HAP-1 (cell line): ENCODE measurements at regions not wholly inside any gene's neighbourhood (a gene's known extent, or its start where the extent isn't known, plus 50 kb on each side); places are given as distances from the start of the nearest gene placed in this dataset.
"Not testable (repeated sequence)": the region's sequence is repeated elsewhere in the genome, so short reads cannot be mapped to it uniquely, and the experiment has no call there.

Experiments used
- DNase-seq, 2 experiments: peaks; one replicate each; pipeline ENCODE4 v3.0.0-alpha.2; 2016 to 2020; ENCODE audit warnings: low spot score in 2 of 2
- H3K27me3 ChIP-seq: fragments of 250-450 bp; sonication (Bioruptor Pico); 2 replicates; pipeline ENCODE4 v1.5.1; 2020; ENCODE audit warnings: low read depth, mild to moderate bottlenecking, moderate library complexity
- H3K36me3 ChIP-seq: fragments of 250-450 bp; sonication (Bioruptor Pico); replicated peaks from 2 replicates; pipeline ENCODE4 v1.5.1; 2020; ENCODE audit warnings: mild to moderate bottlenecking
- H3K4me1 ChIP-seq: fragments of 250-450 bp; sonication (Bioruptor Pico); 2 replicates; pipeline ENCODE4 v1.5.1; 2020; ENCODE audit warnings: mild to moderate bottlenecking
- H3K4me3 ChIP-seq: fragments of 250-450 bp; sonication (Bioruptor Pico); 2 replicates; pipeline ENCODE4 v1.5.1; 2020; ENCODE audit warnings: mild to moderate bottlenecking, moderate library complexity
- H3K9me3 ChIP-seq: fragments of 250-450 bp; sonication (Bioruptor Pico); 2 replicates; pipeline ENCODE4 v1.5.1; 2020; ENCODE audit warnings: mild to moderate bottlenecking, moderate library complexity
- in situ Hi-C: fragments of 300-500 bp; cut with MboI; formaldehyde crosslinking; loops from 3 replicates; pipeline ENCODE4 v1.14.3; 2020; ENCODE audit warnings: low sequenced_read_pairs, inconsistent platforms, mixed read lengths

DNA sequence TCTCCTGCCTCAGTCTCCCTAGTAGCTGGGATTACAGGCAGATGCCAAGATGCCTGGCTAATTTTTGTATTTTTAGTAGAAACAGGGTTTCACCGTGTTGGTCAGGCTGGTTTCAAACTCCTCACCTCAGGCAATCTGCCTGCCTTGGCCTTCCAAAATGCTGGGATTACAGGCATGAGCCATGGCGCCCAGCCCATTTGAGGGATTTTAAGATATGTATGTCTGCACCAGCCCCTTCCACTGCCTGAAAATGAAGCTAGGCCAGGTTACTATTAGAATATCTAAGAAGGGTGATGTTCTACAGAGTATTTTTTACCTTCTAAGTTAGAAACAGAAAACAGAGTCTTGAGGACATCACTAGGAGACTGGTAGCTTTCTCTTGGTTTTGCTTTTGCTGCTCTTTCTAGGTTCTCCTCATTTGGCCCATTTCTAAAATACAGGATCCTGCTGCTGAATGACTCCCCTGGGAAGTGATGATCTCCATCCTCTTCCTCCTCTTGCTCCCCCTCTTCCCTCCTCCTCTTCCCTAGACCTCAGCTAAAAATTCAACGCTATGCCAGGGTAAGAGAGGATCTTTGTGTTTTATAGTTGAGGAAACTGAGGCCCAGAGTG is 118.5 kb downstream of the MYCN start:
- no peak for DNase-seq
- peaks cover 8% of the 10 kb centered on the region for H3K9me3 ChIP-seq
- H3K27me3 ChIP-seq, result no peaks in the 10 kb centered on the region
- in situ Hi-C loops, result no loop called here
- H3K4me1 ChIP-seq, result no peaks in the 10 kb centered on the region
- H3K36me3 ChIP-seq, result no peaks in the 10 kb centered on the region
- H3K4me3 ChIP-seq, result no peak overlapping the region

DNA sequence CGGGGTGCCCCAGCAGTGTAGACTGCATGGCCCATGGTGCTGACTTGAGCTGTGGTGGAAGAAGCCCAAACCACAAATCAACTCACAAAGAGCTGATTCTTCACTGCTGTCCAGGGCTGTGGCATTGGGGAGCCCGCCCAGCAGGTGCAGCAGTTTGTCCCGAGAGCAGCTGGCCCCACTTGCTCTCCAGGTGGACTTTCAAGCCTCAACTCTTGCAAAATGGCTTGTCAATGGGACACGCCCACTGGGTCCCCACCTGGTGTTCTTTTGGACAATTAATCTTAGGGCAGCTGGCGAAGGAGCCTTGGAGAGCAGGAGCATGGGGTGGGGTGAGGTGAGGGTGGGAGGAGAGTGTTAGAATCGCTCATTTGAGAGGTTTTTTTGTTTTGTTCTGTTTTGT is 117.9 kb downstream of the MYCN start:
- DNase-seq, result no peak
- Histone ChIP-seq H3K36me3 (no peaks in the 10 kb centered on the region), H3K9me3 (peaks cover 3% of the 10 kb centered on the region), H3K27me3 (no peaks in the 10 kb centered on the region), H3K4me1 (no peaks in the 10 kb centered on the region), H3K4me3 (no peak overlapping the region)
- in situ Hi-C loops, result no loop called here

DNA sequence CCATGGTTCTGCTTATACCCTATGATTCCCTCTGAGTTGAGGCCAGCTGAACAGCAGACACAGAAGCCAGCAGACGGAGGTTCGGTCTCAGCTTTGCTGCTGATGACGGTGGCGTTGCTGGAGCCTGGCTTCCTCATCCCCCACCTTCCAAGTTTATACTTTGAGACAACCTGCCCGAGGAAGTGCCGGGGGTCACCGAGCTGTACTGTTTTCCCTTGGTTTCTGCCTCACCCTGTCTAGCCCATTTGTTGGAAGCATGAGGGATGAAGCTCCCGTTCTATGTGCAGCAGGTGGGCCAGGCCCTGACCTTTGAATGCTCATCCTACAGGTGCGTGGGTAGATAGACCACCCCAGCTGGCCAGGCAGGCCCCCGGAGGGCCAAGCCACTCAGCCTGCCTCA is 117.3 kb downstream of the MYCN start:
- H3K4me1 ChIP-seq, result no peaks in the 10 kb centered on the region
- in situ Hi-C loops, result no loop called here

DNA sequence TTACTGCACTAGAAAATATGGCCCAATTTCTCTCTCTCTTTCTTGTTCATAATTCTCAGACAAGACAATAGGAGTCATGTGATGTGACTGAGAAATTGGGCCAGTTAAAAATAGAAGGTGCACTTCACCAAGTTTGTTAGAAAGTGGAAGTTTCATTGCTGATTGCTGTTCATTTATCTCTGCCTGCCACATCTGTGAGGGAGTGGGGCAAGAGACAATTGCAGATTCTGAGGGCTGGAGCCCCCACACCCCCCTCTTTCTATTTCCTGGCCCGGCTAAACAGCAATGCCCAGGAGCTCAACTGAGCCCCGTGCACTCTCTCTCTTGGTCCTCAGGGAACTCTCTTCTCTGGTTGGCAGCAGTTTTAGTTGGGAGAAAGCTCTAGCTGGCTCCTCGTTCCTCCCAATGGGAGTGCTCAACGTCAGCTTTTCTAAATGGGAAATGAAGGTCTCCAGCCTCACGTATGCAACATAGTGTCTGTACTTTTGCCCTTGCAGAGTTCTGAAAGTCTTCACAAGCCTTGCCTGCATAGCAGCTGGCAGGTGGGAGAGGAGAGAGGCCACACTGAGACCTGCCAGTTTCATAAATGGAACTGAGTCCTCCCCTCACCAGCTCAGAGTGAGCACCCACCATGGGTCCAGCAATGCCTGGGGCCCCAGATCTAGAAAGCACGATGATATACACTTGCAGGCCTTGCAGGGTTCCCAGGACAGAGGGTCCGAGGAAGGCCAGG is 115.7 kb downstream of the MYCN start:
- in situ Hi-C loops, result no loop called here
- no peak for DNase-seq
- no peaks in the 10 kb centered on the region for H3K27me3 ChIP-seq

More for the DNA sequence above, 117.3 kb downstream of the MYCN start:
- Histone ChIP-seq H3K4me3 (no peak overlapping the region), H3K27me3 (no peaks in the 10 kb centered on the region), H3K9me3 (peaks cover 3% of the 10 kb centered on the region; the same call in 1 of the 2 replicates), H3K36me3 (no peaks in the 10 kb centered on the region)
- DNase-seq, result no peak

DNA sequence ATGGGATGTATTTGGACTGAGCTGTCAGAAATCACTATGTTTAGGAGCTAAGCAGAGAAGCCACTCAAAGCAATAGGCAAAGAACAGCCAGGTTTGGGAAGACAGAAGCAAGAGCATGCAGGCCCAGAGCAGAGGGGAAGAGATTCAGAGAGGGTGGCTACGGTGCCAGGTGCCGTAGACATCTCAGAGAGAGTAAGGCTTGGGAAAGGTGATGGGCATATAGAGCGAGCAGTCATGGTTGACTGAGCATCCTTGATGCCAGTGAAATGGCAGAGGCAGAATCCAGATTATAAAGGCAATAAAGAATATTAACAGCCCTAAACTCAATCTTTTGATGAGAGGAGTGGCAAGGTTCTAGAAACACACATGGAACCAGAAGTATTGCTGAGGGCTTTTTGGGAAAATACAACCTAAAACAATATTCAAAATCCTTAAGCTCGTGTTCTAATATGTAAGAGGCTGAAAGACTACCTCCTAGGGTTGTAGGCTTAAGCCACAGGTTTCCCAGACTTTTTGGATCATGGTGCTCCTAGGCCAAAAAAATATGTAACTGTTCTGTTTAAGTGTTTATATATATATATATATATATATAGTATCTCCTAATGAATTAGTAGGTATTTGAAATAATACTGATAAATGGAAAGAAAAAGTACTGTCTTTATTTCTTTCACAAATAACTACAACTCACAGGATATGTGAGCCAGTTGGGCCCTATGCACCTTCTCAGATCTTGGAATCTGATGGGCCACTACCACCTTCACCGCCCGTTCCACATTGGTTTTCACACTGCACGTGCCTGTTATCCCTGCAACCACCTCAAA is 113.3 kb downstream of the MYCN start:
- Histone ChIP-seq H3K4me1 (no peaks in the 10 kb centered on the region), H3K9me3 (no peaks in the 10 kb centered on the region), H3K4me3 (no peak overlapping the region), H3K36me3 (no peaks in the 10 kb centered on the region), H3K27me3 (no peaks in the 10 kb centered on the region)
- no peak for DNase-seq
- in situ Hi-C loops, result no loop called here

More for the DNA sequence above, 115.7 kb downstream of the MYCN start:
- Histone ChIP-seq H3K36me3 (no peaks in the 10 kb centered on the region), H3K9me3 (no peaks in the 10 kb centered on the region), H3K4me3 (no peak overlapping the region), H3K4me1 (no peaks in the 10 kb centered on the region)

DNA sequence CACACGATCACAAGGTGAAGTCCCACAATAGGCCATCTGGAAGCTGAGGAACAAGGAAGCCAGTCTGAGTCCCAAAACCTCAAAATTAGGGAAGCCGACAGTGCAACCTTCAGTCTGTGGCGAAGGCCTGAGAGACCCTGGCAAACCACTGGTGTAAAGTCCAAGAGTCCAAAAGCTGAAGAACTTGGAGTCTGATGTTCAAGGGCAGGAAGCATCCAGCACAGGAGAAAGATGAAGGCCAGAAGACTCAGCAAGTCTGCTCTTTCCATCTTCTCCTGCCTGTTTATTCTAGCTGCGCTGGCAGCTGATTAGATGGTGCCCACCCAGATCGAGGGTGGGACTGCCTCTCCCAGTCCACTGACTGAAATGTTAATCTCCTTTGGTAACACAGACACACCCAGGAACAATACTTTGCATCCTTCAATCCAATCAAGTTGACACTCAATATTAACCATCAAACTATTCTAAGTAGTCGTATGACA is 112.3 kb downstream of the MYCN start:
- H3K4me1 ChIP-seq, H3K36me3 ChIP-seq, H3K4me3 ChIP-seq, H3K9me3 ChIP-seq, H3K27me3 ChIP-seq, in situ Hi-C loops, DNase-seq: not testable (repeated sequence)

DNA sequence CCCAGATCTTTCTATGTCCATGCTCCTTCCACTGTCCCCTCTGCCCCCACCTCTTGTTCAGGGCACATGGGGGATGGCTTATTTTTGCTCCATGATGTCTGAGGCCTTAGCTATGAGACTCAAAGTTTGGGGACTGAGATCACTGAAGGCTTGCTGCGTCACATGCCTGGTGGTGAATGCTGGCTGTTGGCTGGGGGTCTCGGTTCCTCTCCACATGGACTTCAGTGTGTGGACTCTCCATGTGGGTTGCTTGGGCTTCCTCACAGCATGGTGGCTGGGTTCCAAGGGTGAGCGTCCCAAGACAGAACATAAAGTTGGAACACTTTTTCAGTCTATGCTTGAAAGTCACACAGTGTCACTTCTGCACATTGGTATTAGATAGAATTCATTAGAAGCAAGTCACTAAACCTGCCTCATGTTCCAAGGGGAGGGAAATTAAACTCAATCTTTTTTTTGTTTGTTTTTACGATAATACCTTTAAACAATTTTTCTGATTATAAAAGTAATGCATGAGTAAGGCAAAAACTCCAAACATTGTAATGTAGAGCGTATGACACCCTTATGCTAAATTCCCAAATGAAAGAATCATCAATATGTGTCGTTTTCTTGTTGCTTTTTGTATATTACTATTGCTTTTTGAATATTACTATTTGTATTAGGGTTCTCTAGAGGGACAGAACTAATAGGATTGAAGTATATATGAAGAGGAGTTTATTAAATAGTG is 111.7 kb downstream of the MYCN start:
- no peaks in the 10 kb centered on the region for H3K9me3 ChIP-seq
- no peaks in the 10 kb centered on the region for H3K36me3 ChIP-seq
- no peak overlapping the region for H3K4me3 ChIP-seq
- H3K4me1 ChIP-seq, result no peaks in the 10 kb centered on the region
- DNase-seq, result no peak
- in situ Hi-C loops, result no loop called here
- no peaks in the 10 kb centered on the region for H3K27me3 ChIP-seq

DNA sequence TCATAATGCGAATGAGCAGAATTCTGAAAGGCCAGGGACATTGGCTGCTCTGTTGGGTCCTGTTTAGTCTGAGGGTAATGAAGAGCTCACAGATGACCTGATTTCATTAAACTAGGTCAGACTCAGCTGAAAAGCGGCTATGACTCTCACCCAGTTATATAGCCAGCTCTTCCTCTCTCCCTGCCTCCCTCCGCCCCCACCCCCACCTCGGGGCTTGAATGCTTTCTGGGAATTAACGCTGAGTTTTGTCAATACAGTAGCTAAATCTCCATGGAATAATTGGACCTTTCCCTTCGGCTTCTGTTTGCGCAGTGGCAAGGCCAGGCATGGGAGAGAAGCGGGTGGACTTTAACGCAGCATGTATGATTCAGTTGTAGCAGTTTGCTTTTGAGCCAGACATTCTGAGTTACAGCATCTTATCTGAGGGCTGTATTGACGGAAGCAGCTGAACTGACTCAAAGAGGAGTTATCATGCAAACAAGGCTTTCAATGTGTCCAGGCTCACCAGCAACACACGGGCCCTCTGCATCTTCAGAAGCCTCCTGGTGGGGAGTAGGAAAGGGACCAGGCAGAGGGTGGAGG is 110.6 kb downstream of the MYCN start:
- no peak for DNase-seq
- Histone ChIP-seq H3K9me3 (no peaks in the 10 kb centered on the region), H3K27me3 (no peaks in the 10 kb centered on the region), H3K4me1 (no peaks in the 10 kb centered on the region), H3K36me3 (no peaks in the 10 kb centered on the region), H3K4me3 (no peak overlapping the region)
- in situ Hi-C loops, result no loop called here

DNA sequence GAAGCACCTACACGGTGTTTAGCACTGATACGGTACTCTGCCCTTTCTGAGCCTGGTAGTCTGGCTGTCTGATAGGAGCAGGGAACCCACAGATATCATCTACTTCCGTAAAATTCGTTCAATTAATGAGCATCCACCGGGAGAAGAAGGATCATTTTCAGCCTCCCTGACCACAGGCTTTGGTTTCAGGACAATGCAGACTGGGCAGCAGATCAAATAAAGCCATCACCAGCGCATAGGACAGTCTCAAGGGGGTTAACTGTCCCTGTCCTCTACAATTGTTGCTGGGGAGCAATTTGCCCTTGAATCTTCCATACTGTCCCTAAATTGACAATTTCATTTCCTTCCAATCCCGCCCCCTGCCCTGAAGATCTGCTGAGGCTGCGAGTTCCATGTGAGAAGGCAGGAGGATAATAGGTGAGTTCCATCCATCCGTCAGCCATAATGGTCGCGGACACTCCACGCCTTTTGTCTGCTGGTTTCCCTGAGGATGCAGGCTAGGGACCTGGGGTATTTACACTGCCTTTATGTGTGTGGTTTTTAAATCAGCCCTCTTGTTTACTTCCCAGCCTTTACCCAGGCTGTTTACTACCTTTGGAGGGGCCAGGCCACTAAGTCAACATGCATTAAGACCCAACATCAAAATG is 110.0 kb downstream of the MYCN start:
- H3K4me1 ChIP-seq, result no peaks in the 10 kb centered on the region
- H3K36me3 ChIP-seq, result no peaks in the 10 kb centered on the region
- no peak overlapping the region for H3K4me3 ChIP-seq
- in situ Hi-C loops, result no loop called here
- DNase-seq, result no peak
- no peaks in the 10 kb centered on the region for H3K27me3 ChIP-seq
- no peaks in the 10 kb centered on the region for H3K9me3 ChIP-seq

DNA sequence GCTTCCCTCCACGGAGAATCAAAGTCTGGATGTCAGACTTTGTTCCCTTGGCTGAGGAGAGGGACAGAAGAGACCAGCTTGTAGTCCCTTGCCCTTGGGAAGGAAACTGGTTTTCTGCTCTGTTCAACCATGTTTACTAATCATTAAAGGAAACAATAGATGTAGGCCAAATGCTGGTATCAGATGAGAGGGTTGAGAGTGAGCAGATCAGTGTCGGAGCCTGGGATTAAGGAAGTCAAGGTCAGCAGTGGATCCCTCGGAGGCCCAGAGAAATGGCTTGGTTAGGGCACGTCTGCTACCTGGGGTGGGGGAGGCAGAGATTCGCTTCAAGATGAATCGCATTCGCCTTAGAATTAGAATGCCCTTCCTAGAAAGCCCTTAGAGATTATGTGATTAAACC is 109.1 kb downstream of the MYCN start:
- Histone ChIP-seq H3K4me1 (no peaks in the 10 kb centered on the region), H3K27me3 (no peaks in the 10 kb centered on the region), H3K36me3 (no peaks in the 10 kb centered on the region), H3K4me3 (no peak overlapping the region), H3K9me3 (no peaks in the 10 kb centered on the region)
- DNase-seq, result no peak
- in situ Hi-C loops, result no loop called here

DNA sequence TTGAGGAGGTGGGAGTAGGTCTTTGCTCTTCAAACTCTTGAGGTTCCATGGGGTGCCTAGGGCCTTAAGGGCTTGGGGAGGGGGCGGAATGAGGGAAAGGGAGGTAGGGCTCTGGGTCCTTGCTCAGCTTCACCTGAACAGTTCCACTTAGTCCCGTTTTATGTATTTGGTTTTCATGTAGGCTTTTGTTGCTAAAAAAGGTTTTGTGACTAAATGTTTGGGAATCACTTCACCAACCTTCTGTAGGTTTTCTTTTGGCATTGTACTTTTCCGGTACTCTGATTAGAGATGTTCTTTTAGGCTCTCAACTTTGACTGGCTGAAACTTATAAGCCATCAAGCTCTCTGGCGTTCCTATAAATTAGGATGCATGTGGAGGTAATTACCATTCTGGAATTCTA is 108.1 kb downstream of the MYCN start:
- Histone ChIP-seq H3K9me3 (no peaks in the 10 kb centered on the region), H3K36me3 (no peaks in the 10 kb centered on the region), H3K4me3 (no peak overlapping the region), H3K4me1 (no peaks in the 10 kb centered on the region), H3K27me3 (no peaks in the 10 kb centered on the region)
- in situ Hi-C loops, result no loop called here
- no peak for DNase-seq

DNA sequence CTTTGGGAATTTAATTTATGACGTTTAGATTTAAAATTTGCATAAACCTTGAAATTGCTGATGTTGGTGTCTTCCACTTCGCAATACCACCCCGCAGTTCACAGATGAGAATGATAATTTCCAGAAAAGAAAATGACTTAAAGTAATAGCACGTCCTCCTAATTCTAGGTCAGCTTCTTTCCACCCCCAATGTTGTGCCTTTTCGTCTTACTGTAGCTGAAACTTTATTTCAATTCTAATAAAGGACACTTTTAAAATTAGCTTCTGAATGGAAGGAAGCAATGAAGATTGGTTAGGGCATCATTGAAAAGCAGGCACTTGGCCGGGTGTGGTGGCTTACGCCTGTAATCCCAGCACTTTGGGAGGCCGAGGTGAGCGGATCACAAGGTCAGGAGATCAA is 107.4 kb downstream of the MYCN start:
- Histone ChIP-seq H3K4me3 (no peak overlapping the region), H3K4me1 (no peaks in the 10 kb centered on the region), H3K27me3 (no peaks in the 10 kb centered on the region), H3K36me3 (no peaks in the 10 kb centered on the region), H3K9me3 (no peaks in the 10 kb centered on the region)
- in situ Hi-C loops, result no loop called here
- no peak for DNase-seq

DNA sequence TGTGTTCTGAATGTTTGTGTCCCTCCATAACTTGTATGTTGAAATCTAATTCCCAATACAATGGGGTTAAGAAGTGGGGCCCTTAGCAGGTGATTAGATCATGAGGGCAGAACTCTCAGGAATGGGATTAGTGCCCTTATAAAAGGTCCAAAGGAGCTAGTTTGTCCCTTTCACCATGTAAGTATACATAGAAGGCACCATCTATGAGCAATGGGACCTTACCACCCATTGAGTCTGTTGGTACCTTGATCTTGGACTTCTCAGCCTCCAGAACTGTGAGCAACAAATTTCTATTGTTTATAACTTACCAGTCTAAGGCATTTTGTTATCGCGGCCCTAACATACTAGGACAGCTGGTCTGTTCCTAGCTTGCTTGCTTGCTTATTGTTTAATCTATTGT is 106.3 kb downstream of the MYCN start:
- DNase-seq, result no peak
- H3K4me3 ChIP-seq, result no peak overlapping the region
- in situ Hi-C loops, result no loop called here
- H3K9me3 ChIP-seq, result no peaks in the 10 kb centered on the region
- no peaks in the 10 kb centered on the region for H3K4me1 ChIP-seq
- no peaks in the 10 kb centered on the region for H3K27me3 ChIP-seq
- H3K36me3 ChIP-seq, result no peaks in the 10 kb centered on the region
